A549 (cell line): ENCODE measurements at regions not wholly inside any gene's neighbourhood (a gene's known extent, or its start where the extent isn't known, plus 50 kb on each side); places are given as distances from the start of the nearest gene placed in this dataset.

Experiments used
- ATAC-seq, 2 experiments: fragments of 200-7000 bp in 1 of 2; fragments of >200 bp in 1 of 2; cut with Nextera tagmentation in 1 of 2; cut with Tn5 transposase in 1 of 2; 3 replicates each; pipeline versions ENCODE4 v1.8.0 to v1.9.1; 2018 to 2020; ENCODE audit warnings: mild to moderate bottlenecking in 1 of 2, moderate library complexity in 1 of 2
- CTCF ChIA-PET: fragments of 300-600 bp; sonication (Branson Sonifier 250); formaldehyde crosslinking; extraction: SDS; loops from one replicate; lab custom pipeline; 2021; ENCODE audit warnings: antibody characterized with exemption, inconsistent platforms; lab: Yijun Ruan, JAX
- POLR2A ChIA-PET: fragments of 350-600 bp; formaldehyde crosslinking; extraction: SDS; loops from one replicate; lab custom pipeline; 2021; ENCODE audit warnings: antibody characterized with exemption, inconsistent platforms; lab: Yijun Ruan, JAX
- DNase-seq, 2 experiments: peaks; one replicate each; pipeline versions ENCODE4 v3.0.0 to v3.0.0-alpha.2; 2011 to 2016; ENCODE audit warnings: low read depth in 1 of 2, low spot score in 1 of 2
- FAIRE-seq: peaks from 2 replicates; lab custom pipeline; 2011; peaks lifted over from hg19 to GRCh38; lab: Jason Lieb, UNC
- H3K27ac ChIP-seq, 2 experiments: fragments of >200 bp; sonication (Bioruptor Twin); formaldehyde crosslinking; 3 replicates each; pipeline ENCODE4 v1.5.1; 2016 to 2017
- H3K4me1 ChIP-seq: fragments of >200 bp; sonication (Bioruptor Twin); formaldehyde crosslinking; 3 replicates; pipeline ENCODE4 v1.6.1; 2016
- H3K4me2 ChIP-seq: fragments of >200 bp; sonication (Bioruptor Twin); formaldehyde crosslinking; 3 replicates; pipeline ENCODE4 v1.6.1; 2016
- H3K4me3 ChIP-seq: fragments of >200 bp; sonication (Bioruptor Twin); formaldehyde crosslinking; 3 replicates; pipeline ENCODE4 v1.5.1; 2016
- H3K9me3 ChIP-seq: fragments of >200 bp; sonication (Bioruptor Twin); formaldehyde crosslinking; 3 replicates; pipeline ENCODE4 v1.6.1; 2016
- CBX2 ChIP-seq: fragments of 200-600 bp; sonication (generic); IDR thresholded peaks from 2 replicates; pipeline ENCODE4 v1.6.1; 2016; ENCODE audit warnings: low read depth, mild to moderate bottlenecking, borderline replicate concordance
- CBX8 ChIP-seq: fragments of 200-600 bp; sonication (generic); IDR thresholded peaks from 2 replicates; pipeline ENCODE4 v1.6.1; 2016
- CHD2 ChIP-seq: fragments of 150-350 bp; IDR thresholded peaks from 2 replicates; pipeline ENCODE4 v1.6.1; 2014; ENCODE audit warnings: low read length; ENCODE audit not compliant: partially characterized antibody
- CHD4 ChIP-seq: fragments of 200-600 bp; sonication (generic); IDR thresholded peaks from 2 replicates; pipeline ENCODE4 v1.6.1; 2016; ENCODE audit warnings: antibody characterized with exemption, mild to moderate bottlenecking, borderline replicate concordance
- EHMT2 ChIP-seq: fragments of 200-600 bp; sonication (generic); IDR thresholded peaks from 2 replicates; pipeline ENCODE4 v1.6.1; 2016; ENCODE audit warnings: antibody characterized with exemption, low read depth, mild to moderate bottlenecking, moderate library complexity
- ESRRA ChIP-seq: fragments of 150-350 bp; IDR thresholded peaks from 2 replicates; pipeline ENCODE4 v1.6.1; 2014; ENCODE audit warnings: mild to moderate bottlenecking, low read length, borderline replicate concordance
- FOSL2 ChIP-seq, 2 experiments: fragments of 450-650 bp in 1 of 2; fragments of >200 bp in 1 of 2; sonication (Bioruptor Twin) in 1 of 2; formaldehyde crosslinking; IDR thresholded peaks; 2 replicates each; pipeline versions ENCODE4 v1.5.0 to v1.6.1; 2016 to 2020; ENCODE audit warnings: mild to moderate bottlenecking in 1 of 2, moderate library complexity in 1 of 2
- FOXS1 ChIP-seq: fragments of 250-450 bp; sonication (Bioruptor Pico); IDR thresholded peaks from 2 replicates; pipeline ENCODE4 v1.5.0; 2020; ENCODE audit warnings: mild to moderate bottlenecking, moderate library complexity
- GATA3 ChIP-seq: IDR thresholded peaks from 2 replicates; pipeline ENCODE4 v1.6.1; 2012; ENCODE audit warnings: borderline replicate concordance
- HDAC2 ChIP-seq: fragments of 200-600 bp; sonication (generic); IDR thresholded peaks from 2 replicates; pipeline ENCODE4 v1.6.1; 2016
- HOXA7 ChIP-seq: fragments of 250-450 bp; sonication (Bioruptor Pico); IDR thresholded peaks from 2 replicates; pipeline ENCODE4 v1.5.0; 2020; ENCODE audit warnings: mild to moderate bottlenecking, moderate library complexity
- JUN ChIP-seq, 2 experiments: fragments of >200 bp; sonication (Bioruptor Twin); formaldehyde crosslinking; IDR thresholded peaks; 2 replicates in 1 of 2; 3 replicates in 1 of 2; pipeline ENCODE4 v1.6.1; 2016 to 2017
- KDM1A ChIP-seq: fragments of 200-600 bp; sonication (generic); IDR thresholded peaks from 2 replicates; pipeline ENCODE4 v1.6.1; 2016; ENCODE audit warnings: low read depth, mild to moderate bottlenecking
- KDM5A ChIP-seq: fragments of 200-600 bp; sonication (generic); IDR thresholded peaks from 2 replicates; pipeline ENCODE4 v1.6.1; 2016; ENCODE audit warnings: antibody characterized with exemption, mild to moderate bottlenecking
- MAFK ChIP-seq: fragments of 450-650 bp; IDR thresholded peaks from 2 replicates; pipeline ENCODE4 v1.6.1; 2014; ENCODE audit not compliant: partially characterized antibody
- NR3C1 ChIP-seq: fragments of >200 bp; sonication (Bioruptor Twin); formaldehyde crosslinking; IDR thresholded peaks from 3 replicates; pipeline ENCODE4 v1.6.1; 2017
- POLR2A ChIP-seq: IDR thresholded peaks from 2 replicates; pipeline ENCODE4 v1.6.1; 2012; ENCODE audit warnings: mild to moderate bottlenecking, low read length
- POLR2AphosphoS2 ChIP-seq: conservative IDR thresholded peaks from 2 replicates; pipeline ENCODE4 v1.6.1; 2012; ENCODE audit warnings: low read length, improper control_type of control experiment, inconsistent platforms
- RARB ChIP-seq: fragments of 250-450 bp; sonication (Bioruptor Pico); IDR thresholded peaks from 2 replicates; pipeline ENCODE4 v1.8.0; 2021; ENCODE audit warnings: mild to moderate bottlenecking, moderate library complexity
- RCOR1 ChIP-seq: fragments of 150-350 bp; IDR thresholded peaks from 2 replicates; pipeline ENCODE4 v1.6.1; 2014; ENCODE audit warnings: antibody characterized with exemption, low read length, low read depth
- RNF2 ChIP-seq: fragments of 200-600 bp; sonication (generic); IDR thresholded peaks from 2 replicates; pipeline ENCODE4 v1.6.1; 2016; ENCODE audit warnings: low read depth, mild to moderate bottlenecking, antibody characterized with exemption, moderate library complexity, borderline replicate concordance
- ZFP36 ChIP-seq: fragments of 450-650 bp; IDR thresholded peaks from 2 replicates; pipeline ENCODE4 v1.6.1; 2014; ENCODE audit warnings: borderline replicate concordance; ENCODE audit not compliant: partially characterized antibody
- ZNF302 ChIP-seq: fragments of 250-450 bp; sonication (Bioruptor Pico); IDR thresholded peaks from 2 replicates; pipeline ENCODE4 v1.9.0; 2021; ENCODE audit warnings: inconsistent platforms, mild to moderate bottlenecking, moderate library complexity
- WGBS: methylation state at CpG from one replicate; pipeline ENCODE4 v1.1.6; 2017; ENCODE audit errors: missing lambda C conversion rate; 5-methylcytosine and 5-hydroxymethylcytosine counted together
- TF ChIP-seq, protein P1 (sequence below): fragments of 150-350 bp; IDR thresholded peaks from 2 replicates; pipeline ENCODE4 v1.6.1; 2014; ENCODE audit warnings: low read depth, mild to moderate bottlenecking, low read length
- TF ChIP-seq, protein P2 (sequence below): fragments of 200-600 bp; sonication (generic); IDR thresholded peaks from 2 replicates; pipeline ENCODE4 v1.6.1; 2016; ENCODE audit warnings: antibody characterized with exemption, mild to moderate bottlenecking, moderate library complexity
- TF ChIP-seq, protein P3 (sequence below): IDR thresholded peaks from 2 replicates; pipeline ENCODE4 v1.6.1; 2012
- TF ChIP-seq, protein P4 (sequence below): fragments of 450-650 bp; IDR thresholded peaks from 2 replicates; pipeline ENCODE4 v1.6.1; 2014; ENCODE audit warnings: antibody characterized with exemption

DNA sequence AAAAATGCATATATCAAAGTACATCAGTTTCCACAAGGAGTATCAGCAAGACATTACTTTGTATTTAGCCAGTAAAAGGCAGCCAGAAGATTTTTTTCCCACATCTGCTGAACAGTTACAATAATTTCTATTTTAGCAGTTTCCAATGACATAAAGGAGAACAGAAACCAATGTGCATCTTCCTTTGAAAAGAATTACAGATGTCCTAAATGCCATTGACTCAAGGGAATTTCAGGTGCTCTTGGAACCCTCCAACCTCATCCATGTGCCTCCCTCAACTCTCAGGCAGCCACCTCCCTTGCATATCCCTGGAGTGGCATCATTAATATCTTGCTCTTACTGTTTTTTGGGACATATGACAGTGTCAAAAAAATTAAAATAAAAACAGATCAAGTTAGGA, 62.2 kb upstream of the ST8SIA1 start:
- FAIRE-seq (no peak), ATAC-seq (no peak), DNase-seq (no peak)
- no peaks in the 10 kb centered on the region for H3K4me1 ChIP-seq
- TF ChIP-seq ZNF302, result no peak
- TF ChIP-seq CHD2, result no peak
- TF ChIP-seq, protein P1, sequence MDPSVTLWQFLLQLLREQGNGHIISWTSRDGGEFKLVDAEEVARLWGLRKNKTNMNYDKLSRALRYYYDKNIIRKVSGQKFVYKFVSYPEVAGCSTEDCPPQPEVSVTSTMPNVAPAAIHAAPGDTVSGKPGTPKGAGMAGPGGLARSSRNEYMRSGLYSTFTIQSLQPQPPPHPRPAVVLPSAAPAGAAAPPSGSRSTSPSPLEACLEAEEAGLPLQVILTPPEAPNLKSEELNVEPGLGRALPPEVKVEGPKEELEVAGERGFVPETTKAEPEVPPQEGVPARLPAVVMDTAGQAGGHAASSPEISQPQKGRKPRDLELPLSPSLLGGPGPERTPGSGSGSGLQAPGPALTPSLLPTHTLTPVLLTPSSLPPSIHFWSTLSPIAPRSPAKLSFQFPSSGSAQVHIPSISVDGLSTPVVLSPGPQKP, result no peak
- no peak for TF ChIP-seq MAFK
- no peak for TF ChIP-seq GATA3
- TF ChIP-seq JUN (IDR thresholded peaks at IDR 0.05), result no peak
- TF ChIP-seq ESRRA, result no peak
- TF ChIP-seq RARB (CRISPR knock-in tag), result no peak
- no peak for TF ChIP-seq POLR2A
- TF ChIP-seq RCOR1, result no peak
- TF ChIP-seq CHD4, result no peak
- no peak for TF ChIP-seq FOXS1 (CRISPR knock-in tag)
- TF ChIP-seq, protein P2, sequence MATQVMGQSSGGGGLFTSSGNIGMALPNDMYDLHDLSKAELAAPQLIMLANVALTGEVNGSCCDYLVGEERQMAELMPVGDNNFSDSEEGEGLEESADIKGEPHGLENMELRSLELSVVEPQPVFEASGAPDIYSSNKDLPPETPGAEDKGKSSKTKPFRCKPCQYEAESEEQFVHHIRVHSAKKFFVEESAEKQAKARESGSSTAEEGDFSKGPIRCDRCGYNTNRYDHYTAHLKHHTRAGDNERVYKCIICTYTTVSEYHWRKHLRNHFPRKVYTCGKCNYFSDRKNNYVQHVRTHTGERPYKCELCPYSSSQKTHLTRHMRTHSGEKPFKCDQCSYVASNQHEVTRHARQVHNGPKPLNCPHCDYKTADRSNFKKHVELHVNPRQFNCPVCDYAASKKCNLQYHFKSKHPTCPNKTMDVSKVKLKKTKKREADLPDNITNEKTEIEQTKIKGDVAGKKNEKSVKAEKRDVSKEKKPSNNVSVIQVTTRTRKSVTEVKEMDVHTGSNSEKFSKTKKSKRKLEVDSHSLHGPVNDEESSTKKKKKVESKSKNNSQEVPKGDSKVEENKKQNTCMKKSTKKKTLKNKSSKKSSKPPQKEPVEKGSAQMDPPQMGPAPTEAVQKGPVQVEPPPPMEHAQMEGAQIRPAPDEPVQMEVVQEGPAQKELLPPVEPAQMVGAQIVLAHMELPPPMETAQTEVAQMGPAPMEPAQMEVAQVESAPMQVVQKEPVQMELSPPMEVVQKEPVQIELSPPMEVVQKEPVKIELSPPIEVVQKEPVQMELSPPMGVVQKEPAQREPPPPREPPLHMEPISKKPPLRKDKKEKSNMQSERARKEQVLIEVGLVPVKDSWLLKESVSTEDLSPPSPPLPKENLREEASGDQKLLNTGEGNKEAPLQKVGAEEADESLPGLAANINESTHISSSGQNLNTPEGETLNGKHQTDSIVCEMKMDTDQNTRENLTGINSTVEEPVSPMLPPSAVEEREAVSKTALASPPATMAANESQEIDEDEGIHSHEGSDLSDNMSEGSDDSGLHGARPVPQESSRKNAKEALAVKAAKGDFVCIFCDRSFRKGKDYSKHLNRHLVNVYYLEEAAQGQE, result no peak
- no peak for TF ChIP-seq HDAC2
- no peak for TF ChIP-seq KDM1A
- TF ChIP-seq KDM5A, result no peak
- no peak for TF ChIP-seq ZFP36
- no peak for TF ChIP-seq HOXA7 (CRISPR knock-in tag)
- H3K9me3 ChIP-seq, result no peaks in the 10 kb centered on the region
- H3K27ac ChIP-seq, result no peak overlapping the region
- H3K4me3 ChIP-seq, result no peak overlapping the region
- POLR2A ChIA-PET, result no interaction called here
- CTCF ChIA-PET, result no interaction called here
- no peak overlapping the region for H3K4me2 ChIP-seq

DNA sequence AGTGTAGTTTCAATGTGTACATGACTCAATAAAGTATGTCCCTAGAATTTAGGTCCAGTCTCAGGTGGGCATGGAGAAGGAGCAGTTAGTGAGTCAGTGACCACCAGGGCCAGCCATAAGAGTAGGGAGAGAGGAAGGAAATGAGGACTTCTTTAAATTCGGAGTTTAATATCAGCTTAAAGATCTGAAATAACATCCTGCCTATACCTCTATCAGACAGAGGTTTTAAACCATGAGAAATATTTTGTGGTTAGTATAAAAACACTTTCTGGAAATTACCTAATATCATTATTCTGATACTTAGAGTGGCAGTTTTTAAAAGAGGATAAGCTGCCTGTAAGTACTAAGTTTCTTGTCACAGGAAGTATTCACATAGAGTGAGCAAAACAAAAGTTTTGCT, 61.7 kb upstream of the ST8SIA1 start:
- TF ChIP-seq FOSL2 (IDR thresholded peaks at IDR 0.05), result no peak
- no peak for TF ChIP-seq FOSL2 (CRISPR knock-in tag; IDR thresholded peaks at IDR 0.05)
- no peak for TF ChIP-seq HOXA7 (CRISPR knock-in tag)
- TF ChIP-seq, protein P3, sequence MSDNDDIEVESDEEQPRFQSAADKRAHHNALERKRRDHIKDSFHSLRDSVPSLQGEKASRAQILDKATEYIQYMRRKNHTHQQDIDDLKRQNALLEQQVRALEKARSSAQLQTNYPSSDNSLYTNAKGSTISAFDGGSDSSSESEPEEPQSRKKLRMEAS, result no peak
- ATAC-seq, result no peak

DNA sequence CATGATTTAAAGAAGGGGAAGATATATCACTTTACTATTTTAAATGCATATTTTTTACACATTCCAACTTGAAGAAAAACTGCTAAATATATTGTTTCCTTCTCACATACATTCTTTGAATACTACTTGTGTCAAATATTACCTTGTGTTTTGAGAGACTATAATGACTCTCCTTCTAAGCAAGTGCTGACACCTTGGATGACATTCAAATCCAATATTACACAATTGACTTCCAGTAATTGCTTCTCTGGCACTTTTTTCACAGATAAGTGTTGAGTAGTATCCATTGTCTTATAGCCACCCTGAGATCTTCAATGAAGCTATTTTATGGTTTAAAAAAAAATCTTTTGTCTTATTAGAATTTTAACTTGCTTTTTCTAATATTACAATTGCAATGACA, 61.2 kb upstream of the ST8SIA1 start:
- ATAC-seq (no peak), DNase-seq (no peak), FAIRE-seq (no peak)
- Histone ChIP-seq H3K9me3 (no peaks in the 10 kb centered on the region), H3K4me1 (no peaks in the 10 kb centered on the region), H3K4me2 (no peak overlapping the region), H3K4me3 (no peak overlapping the region), H3K27ac (no peak overlapping the region)
- ChIA-PET CTCF (interaction anchor here (1.5 kb wide), 1 partner anchor 16 kb away, joined by 3 read pairs; no protein-coding TSS in a partner anchor), POLR2A (no interaction called here)
- TF ChIP-seq EHMT2 (no peak), HOXA7 (CRISPR knock-in tag) (no peak), CBX8 (no peak), CBX2 (no peak), NR3C1 (no peak), CHD4 (no peak), RNF2 (no peak), KDM1A (no peak), POLR2AphosphoS2 (no peak)
- TF ChIP-seq, protein P4, sequence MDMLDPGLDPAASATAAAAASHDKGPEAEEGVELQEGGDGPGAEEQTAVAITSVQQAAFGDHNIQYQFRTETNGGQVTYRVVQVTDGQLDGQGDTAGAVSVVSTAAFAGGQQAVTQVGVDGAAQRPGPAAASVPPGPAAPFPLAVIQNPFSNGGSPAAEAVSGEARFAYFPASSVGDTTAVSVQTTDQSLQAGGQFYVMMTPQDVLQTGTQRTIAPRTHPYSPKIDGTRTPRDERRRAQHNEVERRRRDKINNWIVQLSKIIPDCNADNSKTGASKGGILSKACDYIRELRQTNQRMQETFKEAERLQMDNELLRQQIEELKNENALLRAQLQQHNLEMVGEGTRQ, result no peak
- TF ChIP-seq, protein P3, result no peak

More for the DNA sequence above, 61.7 kb upstream of the ST8SIA1 start:
- Histone ChIP-seq H3K27ac (no peak overlapping the region), H3K4me1 (no peaks in the 10 kb centered on the region), H3K9me3 (no peaks in the 10 kb centered on the region), H3K4me2 (no peak overlapping the region), H3K4me3 (no peak overlapping the region)
- CTCF ChIA-PET, result interaction anchor here (1.5 kb wide), 1 partner anchor 15 kb away, joined by 3 read pairs; no protein-coding TSS in a partner anchor
- POLR2A ChIA-PET, result no interaction called here
- no peak for FAIRE-seq
- WGBS, result 19% methylated on average over 1 of the region's 1 CpG
- no peak for DNase-seq
